Mesendoderm (in vitro differentiated cells): ENCODE measurements at regions not wholly inside any gene's neighbourhood (a gene's known extent, or its start where the extent isn't known, plus 50 kb on each side); places are given as distances from the start of the nearest gene placed in this dataset.

Source experiments
- DNase-seq: peaks from one replicate; pipeline ENCODE4 v3.0.0; 2013
- H2AK5ac ChIP-seq: 2 replicates; pipeline ENCODE4 v1.6.1; 2013; ENCODE audit warnings: low read length, inconsistent platforms
- H2BK120ac ChIP-seq: 2 replicates; pipeline ENCODE4 v1.6.1; 2013; ENCODE audit warnings: low read depth, mild to moderate bottlenecking, low read length, moderate library complexity, mixed read lengths
- H2BK15ac ChIP-seq: replicated peaks from 2 replicates; pipeline ENCODE4 v1.6.1; 2013; ENCODE audit warnings: low read depth, mild to moderate bottlenecking, moderate library complexity
- H2BK5ac ChIP-seq: 2 replicates; pipeline ENCODE4 v1.6.1; 2013; ENCODE audit warnings: low read length, inconsistent platforms
- H3K18ac ChIP-seq: 2 replicates; pipeline ENCODE4 v1.6.1; 2013; ENCODE audit warnings: mild to moderate bottlenecking, low read length, mixed read lengths
- H3K23ac ChIP-seq: one replicate; pipeline ENCODE4 v1.6.1; 2013; ENCODE audit warnings: low read length
- H3K27ac ChIP-seq: 2 replicates; pipeline ENCODE4 v1.5.1; 2013; ENCODE audit warnings: low read depth, mild to moderate bottlenecking, inconsistent platforms, low read length, moderate library complexity
- H3K27me3 ChIP-seq: 2 replicates; pipeline ENCODE4 v1.6.1; 2013; ENCODE audit warnings: low read length, control low read depth, mild to moderate bottlenecking, inconsistent platforms; ENCODE audit not compliant: insufficient read depth, poor library complexity
- H3K36me3 ChIP-seq: 2 replicates; pipeline ENCODE4 v1.6.1; 2013; ENCODE audit warnings: low read length, inconsistent platforms; ENCODE audit not compliant: control insufficient read depth, insufficient read depth
- H3K4ac ChIP-seq: one replicate; pipeline ENCODE4 v1.6.1; 2013; ENCODE audit warnings: low read depth, mild to moderate bottlenecking, low read length, moderate library complexity
- H3K4me1 ChIP-seq: 2 replicates; pipeline ENCODE4 v1.6.1; 2013; ENCODE audit warnings: low read depth, low read length, inconsistent platforms; ENCODE audit not compliant: control insufficient read depth
- H3K4me2 ChIP-seq: 2 replicates; pipeline ENCODE4 v1.6.1; 2013; ENCODE audit warnings: low read length
- H3K4me3 ChIP-seq: 2 replicates; pipeline ENCODE4 v1.5.1; 2013; ENCODE audit warnings: mild to moderate bottlenecking, low read length
- H3K56ac ChIP-seq: one replicate; pipeline ENCODE4 v1.6.1; 2013; ENCODE audit warnings: low read length
- H3K79me1 ChIP-seq: 2 replicates; pipeline ENCODE4 v1.6.1; 2013; ENCODE audit warnings: low read length, inconsistent platforms
- H3K79me2 ChIP-seq: 2 replicates; pipeline ENCODE4 v1.6.1; 2013; ENCODE audit warnings: mild to moderate bottlenecking, low read length; ENCODE audit not compliant: control insufficient read depth, insufficient read depth
- H3K9ac ChIP-seq: 2 replicates; pipeline ENCODE4 v1.6.1; 2013; ENCODE audit warnings: low read length, inconsistent platforms
- H4K5ac ChIP-seq: one replicate; pipeline ENCODE4 v1.6.1; 2013; ENCODE audit warnings: low read length
- H4K8ac ChIP-seq: one replicate; pipeline ENCODE4 v1.6.1; 2013; ENCODE audit warnings: low read depth, mild to moderate bottlenecking, control low read depth, low read length, moderate library complexity
- WGBS: extraction: QIAGEN DNeasy Blood & Tissue Kit; methylation state at CpG from one replicate; pipeline ENCODE4 v1.1.7; 2013; ENCODE audit warnings: low lambda C conversion rate, missing lambda C conversion rate; ENCODE audit not compliant: insufficient coverage; ENCODE audit errors: extremely low coverage; 5-methylcytosine and 5-hydroxymethylcytosine counted together

GRCh38 chr5:1669276-1670155 is 130.1 kb downstream of the MRPL36 start:
- Histone ChIP-seq H3K18ac (no peak overlapping the region), H3K4ac (no peak overlapping the region), H3K79me2 (no peaks in the 10 kb centered on the region), H3K56ac (no peak overlapping the region), H2BK5ac (no peak overlapping the region), H3K4me2 (no peak overlapping the region), H4K5ac (no peak overlapping the region), H2BK15ac (no peak overlapping the region), H3K4me1 (no peaks in the 10 kb centered on the region), H2AK5ac (no peak overlapping the region), H3K36me3 (no peaks in the 10 kb centered on the region), H3K4me3 (no peak overlapping the region), H3K27ac (no peak overlapping the region), H2BK120ac (no peak overlapping the region), H4K8ac (no peak overlapping the region), H3K79me1 (no peaks in the 10 kb centered on the region), H3K27me3 (peaks cover 9% of the 10 kb centered on the region), H3K23ac (no peak overlapping the region), H3K9ac (no peak overlapping the region)
- no peak for DNase-seq
- no CpG with 5 or more reads among the region's 10 CpGs for WGBS

- H3K4me1 ChIP-seq = no peaks in the 10 kb centered on the region
- no CpG with 5 or more reads among the region's 23 CpGs for WGBS
- no peak overlapping the region for H3K56ac ChIP-seq
- H4K5ac ChIP-seq = no peak overlapping the region
- H2AK5ac ChIP-seq = no peak overlapping the region
- H3K79me1 ChIP-seq = no peaks in the 10 kb centered on the region
- no peak overlapping the region for H2BK5ac ChIP-seq
- H3K23ac ChIP-seq = no peak overlapping the region
- no peak overlapping the region for H3K4ac ChIP-seq
- H2BK15ac ChIP-seq = no peak overlapping the region
- H3K4me2 ChIP-seq = no peak overlapping the region
- H3K79me2 ChIP-seq = no peaks in the 10 kb centered on the region
- no peak overlapping the region for H3K18ac ChIP-seq
- H3K36me3 ChIP-seq = no peaks in the 10 kb centered on the region
- H2BK120ac ChIP-seq = no peak overlapping the region
- H3K27ac ChIP-seq = no peak overlapping the region
- H4K8ac ChIP-seq = no peak overlapping the region
- H3K9ac ChIP-seq = peak overlapping the region; percentile 67
- no peak overlapping the region for H3K4me3 ChIP-seq
- peaks cover 9% of the 10 kb centered on the region for H3K27me3 ChIP-seq
- DNase-seq = peak; percentile 37
Observed at GRCh38 chr5:1668141-1668721, 131.4 kb downstream of the MRPL36 start.

DNA sequence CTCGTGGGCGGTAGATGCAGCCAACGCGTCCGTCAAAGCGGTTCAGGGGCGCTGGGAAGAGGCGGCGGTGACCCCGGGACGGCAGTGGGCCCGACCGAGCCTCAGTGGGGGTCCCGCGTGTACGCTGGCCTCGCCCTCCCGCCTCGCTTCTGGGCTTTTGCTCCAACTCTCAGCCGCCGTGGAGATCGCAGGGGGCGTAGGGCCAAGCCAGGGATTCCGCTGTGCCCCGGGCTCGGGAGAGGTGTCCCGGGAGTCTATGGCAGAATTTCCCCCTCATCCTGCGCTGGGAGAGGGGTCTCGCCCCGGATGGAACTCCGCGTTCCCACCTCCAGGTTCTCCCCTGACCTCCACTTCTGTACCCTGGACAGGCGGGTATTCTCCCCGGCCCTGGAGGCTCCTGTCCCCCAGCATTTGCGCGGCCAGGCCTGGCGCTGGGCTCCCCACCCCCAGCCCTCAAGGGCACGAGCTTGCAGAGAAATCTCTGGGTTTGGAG is 131.9 kb downstream of the MRPL36 start:
- no peak overlapping the region for H3K18ac ChIP-seq
- H3K56ac ChIP-seq = peak overlapping the region; percentile 80
- H3K4me3 ChIP-seq = peak overlapping the region; percentile 16
- H3K9ac ChIP-seq = peak overlapping the region; percentile 67
- H3K4me1 ChIP-seq = no peaks in the 10 kb centered on the region
- no peak overlapping the region for H2BK120ac ChIP-seq
- H3K4ac ChIP-seq = no peak overlapping the region
- H3K79me1 ChIP-seq = no peaks in the 10 kb centered on the region
- no peak overlapping the region for H2AK5ac ChIP-seq
- no peaks in the 10 kb centered on the region for H3K36me3 ChIP-seq
- no peak overlapping the region for H4K8ac ChIP-seq
- H4K5ac ChIP-seq = no peak overlapping the region
- peaks cover 9% of the 10 kb centered on the region for H3K27me3 ChIP-seq
- H3K23ac ChIP-seq = no peak overlapping the region
- H3K27ac ChIP-seq = no peak overlapping the region
- no peak overlapping the region for H2BK5ac ChIP-seq
- no peak for DNase-seq
- H3K4me2 ChIP-seq = peak overlapping the region; percentile 74
- no CpG with 5 or more reads among the region's 38 CpGs for WGBS
- no peak overlapping the region for H2BK15ac ChIP-seq
- H3K79me2 ChIP-seq = no peaks in the 10 kb centered on the region

DNA sequence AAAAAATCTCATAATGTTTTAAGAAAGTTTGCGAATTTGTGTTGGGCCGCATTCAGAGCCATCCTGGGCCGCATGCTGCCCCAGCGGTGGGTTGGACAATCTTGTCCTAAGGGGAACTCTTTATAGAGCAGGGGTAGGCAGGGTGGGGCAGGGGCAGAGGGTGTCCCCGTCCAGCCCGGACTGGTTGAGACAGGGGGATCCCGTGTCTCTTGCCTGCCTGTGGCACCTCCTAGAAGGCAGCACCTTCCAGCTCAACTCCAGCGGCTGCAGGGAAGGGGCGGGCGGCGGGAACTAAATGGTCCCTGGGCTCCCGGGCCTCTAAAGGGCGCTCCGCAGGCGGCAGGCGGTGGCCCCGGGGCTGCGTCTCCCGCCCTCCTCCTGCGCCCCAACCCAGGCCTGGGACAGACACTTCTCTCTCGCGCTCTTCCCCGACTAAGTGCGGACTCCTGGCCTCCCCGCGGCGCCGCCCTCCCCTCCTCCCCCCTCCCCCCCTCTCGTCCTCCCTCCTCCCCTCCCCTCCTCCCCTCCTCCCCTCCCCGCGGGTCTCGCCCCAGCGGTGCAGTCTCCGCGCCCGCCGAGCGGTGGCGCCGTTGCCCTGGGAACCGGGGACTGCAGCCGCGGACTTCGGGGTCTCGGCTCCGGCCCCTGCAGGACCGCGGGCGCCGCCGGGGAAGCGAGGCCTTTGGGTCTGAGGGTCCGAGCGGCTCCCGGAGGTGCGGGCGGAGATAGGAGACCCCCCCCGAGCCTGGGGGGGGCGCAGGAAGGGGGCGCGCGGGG is 132.6 kb downstream of the MRPL36 start:
- Histone ChIP-seq H3K27me3 (peaks cover 9% of the 10 kb centered on the region), H2AK5ac (no peak overlapping the region), H3K4me2 (no peak overlapping the region), H3K4ac (no peak overlapping the region), H3K23ac (no peak overlapping the region), H2BK5ac (no peak overlapping the region), H2BK120ac (no peak overlapping the region), H4K5ac (no peak overlapping the region), H3K27ac (no peak overlapping the region), H3K18ac (no peak overlapping the region), H2BK15ac (no peak overlapping the region), H3K36me3 (no peaks in the 10 kb centered on the region), H3K4me1 (no peaks in the 10 kb centered on the region), H3K56ac (peak overlapping the region; percentile 70), H3K4me3 (no peak overlapping the region), H3K79me2 (no peaks in the 10 kb centered on the region), H3K9ac (peak overlapping the region; percentile 34), H4K8ac (no peak overlapping the region), H3K79me1 (no peaks in the 10 kb centered on the region)
- WGBS = no CpG with 5 or more reads among the region's 62 CpGs
- DNase-seq = peak; percentile 70

DNA sequence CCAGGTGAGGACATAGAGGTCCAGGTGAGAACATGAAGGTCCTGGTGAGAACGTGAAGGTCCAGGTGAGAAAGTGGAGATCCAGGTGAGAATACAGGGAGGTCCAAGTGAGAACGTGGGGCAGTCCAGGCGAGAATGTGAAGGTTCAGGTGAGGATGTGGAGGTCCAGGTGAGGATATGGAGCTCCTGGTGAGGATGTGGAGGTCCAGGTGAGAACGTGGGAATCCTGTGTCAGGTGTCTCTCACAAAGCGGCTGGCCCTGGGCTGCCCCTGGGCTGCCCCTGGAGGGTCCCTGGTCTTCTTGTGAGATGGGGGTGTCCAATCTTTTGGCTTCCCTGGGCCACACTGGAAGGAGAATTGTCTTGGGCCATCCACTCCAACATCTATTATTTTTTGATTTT is 133.4 kb downstream of the MRPL36 start:
- Histone ChIP-seq H3K79me1 (no peaks in the 10 kb centered on the region), H3K4me1 (no peaks in the 10 kb centered on the region), H3K4ac (no peak overlapping the region), H3K4me3 (no peak overlapping the region), H3K4me2 (no peak overlapping the region), H4K8ac (no peak overlapping the region), H2AK5ac (no peak overlapping the region), H4K5ac (no peak overlapping the region), H3K23ac (no peak overlapping the region), H3K18ac (no peak overlapping the region), H3K27me3 (peaks cover 9% of the 10 kb centered on the region), H2BK5ac (no peak overlapping the region), H3K27ac (no peak overlapping the region), H3K56ac (no peak overlapping the region), H3K9ac (no peak overlapping the region), H3K36me3 (no peaks in the 10 kb centered on the region), H2BK15ac (no peak overlapping the region), H2BK120ac (no peak overlapping the region), H3K79me2 (no peaks in the 10 kb centered on the region)
- no CpG with 5 or more reads among the region's 5 CpGs for WGBS
- no peak for DNase-seq
